HG02571 (cell line): ENCODE measurements at regions not wholly inside any gene's neighbourhood (a gene's known extent, or its start where the extent isn't known, plus 50 kb on each side); places are given as distances from the start of the nearest gene placed in this dataset.

ENCODE experiments used
- ATAC-seq: cut with Tn5 transposase; IDR thresholded peaks from one replicate; pipeline ENCODE4 v1.9.1; 2021; ENCODE audit warnings: mild to moderate bottlenecking, moderate library complexity; ENCODE audit not compliant: unreplicated experiment

DNA sequence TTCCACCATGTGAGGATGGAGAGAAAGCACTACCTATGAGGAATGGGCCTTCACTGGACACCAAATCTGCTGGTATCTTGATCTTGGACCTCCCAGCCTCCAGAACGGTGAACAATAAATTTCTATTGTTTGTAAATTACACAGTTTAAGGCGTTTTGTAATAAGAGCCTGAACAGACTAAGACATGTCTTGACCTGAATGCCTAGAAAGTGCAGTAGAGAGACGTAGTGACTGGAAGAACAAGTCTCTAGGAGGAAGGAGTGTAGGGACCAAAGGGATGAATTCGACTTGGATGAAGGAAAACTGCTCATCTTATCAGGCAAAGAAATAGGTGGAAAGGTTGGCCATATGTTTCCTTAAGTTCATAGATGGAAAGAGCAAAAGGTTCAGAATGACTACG lies 309.8 kb upstream of the RGMB start:
- no peak for ATAC-seq

DNA sequence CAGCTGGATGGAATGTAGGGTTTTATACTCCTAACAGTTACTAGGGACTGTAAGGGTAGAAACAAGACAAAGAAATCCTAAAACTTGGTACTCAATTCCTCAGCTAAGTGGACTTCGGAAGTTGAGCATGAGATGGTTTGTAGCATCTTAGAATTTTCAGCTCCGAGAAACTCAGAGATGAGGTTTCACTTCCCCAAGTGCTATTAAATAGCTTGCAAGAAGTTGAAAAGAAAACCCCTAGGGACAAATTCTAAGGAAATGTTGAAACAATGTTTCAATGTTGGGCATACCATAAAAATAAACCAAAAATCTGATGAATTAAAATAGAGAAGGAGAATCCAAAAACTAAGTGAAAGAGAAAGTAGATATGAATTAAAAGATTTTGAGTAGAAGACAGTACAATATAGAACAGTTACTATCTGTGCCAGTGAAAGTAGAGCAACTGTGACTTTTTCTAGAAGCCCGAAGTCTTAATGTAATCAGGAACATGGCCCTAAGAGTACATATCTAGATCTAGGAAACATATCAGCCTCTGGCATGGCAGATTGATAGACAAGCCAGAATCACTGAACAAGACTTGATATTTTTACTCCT lies 308.6 kb upstream of the RGMB start:
- ATAC-seq, result no peak

DNA sequence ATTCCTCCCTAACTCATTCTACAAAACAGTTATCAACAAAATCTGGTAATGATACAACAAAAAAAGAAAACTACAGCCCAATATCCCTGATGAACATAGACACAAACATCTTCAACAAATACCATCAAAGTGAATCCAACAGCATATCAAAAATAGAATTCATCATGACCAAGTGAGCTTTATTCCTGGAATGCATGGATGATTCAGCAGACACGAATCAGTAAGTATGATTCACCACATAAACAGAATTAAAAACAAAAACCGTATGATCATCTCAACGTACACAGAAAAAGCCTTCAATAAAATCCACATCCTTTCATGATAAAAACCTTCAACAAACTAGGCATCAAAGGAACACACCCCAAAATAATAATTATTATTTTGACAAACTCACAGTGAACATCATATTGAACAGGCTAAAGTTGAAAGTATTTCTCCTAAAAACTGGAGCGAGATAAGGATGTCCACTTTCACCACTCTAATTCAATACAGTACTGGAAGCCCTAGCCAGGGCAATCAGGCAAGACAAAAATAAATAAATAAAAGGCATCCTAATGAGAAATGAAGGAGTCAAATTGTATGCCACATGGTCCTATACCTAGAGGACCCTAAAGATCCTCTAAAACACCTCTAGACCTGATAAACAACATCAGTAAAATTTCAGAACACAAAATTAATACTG lies 305.1 kb upstream of the RGMB start:
- no peak for ATAC-seq

DNA sequence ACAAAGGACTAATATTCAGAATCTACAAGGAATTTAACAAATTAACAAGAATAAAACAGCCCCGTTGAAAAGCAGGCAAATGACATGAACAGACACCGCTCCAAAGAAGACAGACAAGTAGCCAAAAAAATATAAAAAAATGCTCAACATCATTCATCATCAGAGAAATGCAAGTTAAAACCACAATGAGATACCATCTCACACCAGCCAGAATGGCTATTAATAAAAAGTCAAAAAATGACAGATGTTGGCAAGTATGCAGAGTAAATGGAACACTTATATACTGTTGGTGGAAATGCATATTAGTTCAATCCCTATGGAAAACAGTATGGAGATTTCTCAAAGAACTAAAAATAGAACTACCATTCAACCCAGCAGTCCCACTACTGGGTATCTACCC lies 302.7 kb upstream of the RGMB start:
- no peak for ATAC-seq

DNA sequence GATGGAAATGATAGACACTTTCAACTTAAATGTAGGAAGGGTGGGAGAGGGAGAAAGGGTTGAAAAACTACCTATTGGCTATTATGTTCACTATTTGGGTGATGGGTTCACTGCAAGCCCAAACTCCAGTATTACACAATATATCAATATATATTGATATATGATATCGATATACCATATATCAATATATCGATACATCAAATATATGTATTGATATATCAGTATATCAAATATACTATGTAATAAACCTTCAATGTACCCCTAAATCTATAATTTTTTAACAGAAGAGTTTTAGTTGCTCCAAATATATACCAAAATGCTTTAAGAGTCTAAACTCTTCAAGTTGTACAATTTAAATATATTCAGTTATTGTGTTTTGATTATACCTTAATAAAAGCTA lies 302.0 kb upstream of the RGMB start:
- ATAC-seq, result no peak

DNA sequence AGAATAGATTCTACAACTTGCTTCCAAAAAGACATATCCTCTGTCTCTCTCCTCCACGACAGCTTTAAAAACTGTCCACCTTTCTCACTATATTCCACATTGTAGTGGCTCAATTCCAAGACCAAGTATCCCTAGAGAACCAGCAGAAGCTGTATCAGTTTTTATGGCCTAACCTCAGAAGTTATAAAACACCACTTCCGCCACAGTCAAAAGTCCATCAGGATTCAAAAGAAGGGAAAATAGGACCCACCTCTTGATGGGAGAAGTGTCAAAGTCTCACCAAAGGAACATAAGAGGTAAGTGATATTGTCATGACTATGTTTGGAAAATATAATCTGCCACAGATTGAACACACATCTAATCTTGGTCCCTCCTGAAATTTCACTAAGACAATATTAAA lies 299.2 kb upstream of the RGMB start:
- no peak for ATAC-seq

DNA sequence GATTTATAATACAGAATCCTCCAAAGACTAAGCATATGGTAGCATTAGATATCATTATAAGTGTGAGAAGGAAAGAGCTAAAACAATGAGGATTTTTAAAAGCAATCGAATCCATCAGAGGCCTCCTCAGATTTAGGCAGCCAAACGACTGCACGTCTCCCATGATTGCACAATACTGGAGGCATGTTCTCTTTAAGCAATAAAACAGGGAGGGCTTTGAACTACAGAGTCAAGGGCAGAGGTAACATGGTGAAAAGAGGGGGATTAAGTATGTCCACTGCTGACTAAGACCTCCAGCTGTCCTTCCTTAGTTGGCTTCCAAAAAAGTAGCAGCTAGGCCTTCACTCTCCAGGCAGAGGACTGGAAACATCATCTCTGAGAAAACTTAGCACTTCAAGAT lies 298.7 kb upstream of the RGMB start:
- no peak for ATAC-seq

DNA sequence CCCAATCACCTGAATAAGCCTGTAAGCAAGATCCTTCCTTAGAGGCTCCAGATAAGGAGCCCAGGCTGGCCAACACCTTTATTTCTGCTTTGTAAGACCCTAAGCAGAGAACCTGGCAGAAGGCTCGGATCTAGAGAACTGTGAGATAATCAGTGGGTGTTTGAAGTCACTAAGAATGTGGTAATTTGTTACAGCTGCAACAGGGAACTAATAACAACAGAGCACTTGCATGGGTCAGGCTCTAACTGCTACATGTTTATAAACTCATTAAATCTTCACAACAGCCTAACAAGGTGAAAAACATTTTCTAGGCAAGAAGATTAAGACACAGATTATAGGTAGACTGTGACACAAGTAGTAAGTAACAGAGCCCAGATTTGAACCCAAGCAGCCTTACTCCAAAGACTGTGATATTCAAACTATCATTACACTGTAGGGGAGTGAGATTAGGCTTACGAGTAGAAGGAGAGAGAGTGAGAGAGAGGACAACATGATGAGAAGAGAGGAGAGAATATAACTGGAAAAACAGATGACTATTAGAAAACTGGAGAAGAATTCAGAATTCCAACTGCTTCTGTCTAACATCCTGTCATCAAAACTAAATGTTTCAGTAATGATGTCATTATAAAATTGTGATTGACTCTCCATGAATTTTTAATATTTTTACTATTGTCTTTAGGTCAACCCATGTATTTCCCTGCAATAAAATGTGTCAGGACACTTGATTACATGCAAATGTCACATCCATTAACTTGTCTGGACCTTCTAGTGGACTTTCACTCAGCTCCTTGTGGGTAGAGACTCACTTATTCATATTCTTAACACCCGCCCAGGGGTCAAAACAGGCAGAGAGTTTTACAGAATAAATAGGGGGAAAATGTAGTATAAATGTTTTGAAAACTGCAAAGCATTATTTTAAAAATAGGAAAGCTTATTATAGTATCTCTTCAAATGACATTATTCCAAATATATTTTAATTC lies 290.9 kb upstream of the RGMB start:
- no peak for ATAC-seq

DNA sequence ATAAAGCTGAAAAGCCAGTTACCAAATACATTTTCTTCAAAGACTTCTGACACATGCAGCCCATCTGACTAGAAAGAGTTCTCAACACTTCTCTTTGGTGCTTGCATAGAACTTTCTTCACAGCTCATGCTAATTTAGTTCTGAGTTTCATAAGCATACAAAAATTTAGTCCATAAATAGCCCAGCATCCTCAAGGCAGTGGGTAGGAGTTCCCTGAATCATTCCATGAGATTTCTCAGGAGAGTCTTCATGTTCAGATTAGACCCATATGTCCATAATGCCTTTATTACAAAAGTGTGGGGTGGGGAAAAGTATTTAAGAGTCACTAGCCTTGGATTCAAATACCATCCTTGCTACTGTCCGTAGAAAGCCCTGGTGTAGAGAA lies 290.2 kb upstream of the RGMB start:
- no peak for ATAC-seq

DNA sequence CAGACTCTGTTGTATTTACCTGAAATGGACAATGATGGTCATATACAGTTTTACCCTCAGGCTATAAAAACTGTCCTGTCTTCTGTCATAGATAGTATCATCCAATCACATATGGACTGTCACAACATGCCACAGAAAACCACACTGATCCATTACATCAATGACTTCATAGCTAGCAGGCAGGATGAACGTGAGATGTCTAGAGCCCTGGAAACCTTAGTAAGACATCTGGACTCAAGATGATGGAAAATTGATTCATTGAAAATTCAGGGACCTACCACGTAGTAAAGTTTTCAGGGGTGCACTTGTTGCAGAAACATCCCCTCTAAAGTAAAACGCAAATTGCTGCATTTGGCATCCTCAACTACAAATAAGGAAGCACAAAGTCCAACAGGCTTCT lies 284.4 kb upstream of the RGMB start:
- no peak for ATAC-seq

DNA sequence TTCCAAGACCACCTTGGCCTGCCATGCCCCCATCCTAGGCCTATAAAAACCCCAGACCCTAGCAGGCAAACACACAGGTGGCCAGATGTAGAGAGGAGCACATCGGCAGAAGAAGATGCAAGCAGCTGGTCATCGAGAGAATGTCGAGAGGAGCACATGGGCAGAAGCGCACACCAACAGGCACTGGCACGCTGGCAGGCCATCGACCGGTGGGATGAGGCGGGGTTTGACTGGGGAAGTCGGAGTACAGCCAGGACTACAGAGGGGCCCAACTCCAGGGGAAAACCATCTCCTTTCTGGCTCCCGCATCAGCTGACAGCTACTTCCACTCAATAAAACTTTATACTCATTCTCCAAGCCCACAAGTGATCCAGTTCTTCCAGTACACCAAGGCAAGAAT lies 283.1 kb upstream of the RGMB start:
- no peak for ATAC-seq

DNA sequence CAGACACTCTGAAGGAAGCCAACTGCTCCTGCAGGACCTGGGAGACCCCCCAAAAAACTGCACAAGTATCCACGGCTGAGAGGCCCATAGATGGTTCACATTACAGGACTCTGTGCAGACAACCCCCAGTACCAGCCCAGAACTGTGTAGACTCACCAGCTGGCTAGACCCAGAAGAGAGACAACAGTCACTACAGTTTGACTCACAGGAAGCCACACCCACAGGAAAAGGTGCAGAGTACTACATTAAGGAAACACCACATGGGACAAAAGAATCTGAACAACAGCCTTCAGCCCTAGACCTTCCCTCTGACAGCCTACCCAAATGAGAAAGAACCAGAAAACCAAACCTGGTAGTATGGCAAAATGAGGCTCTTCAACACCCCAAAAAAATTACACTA lies 281.2 kb upstream of the RGMB start:
- no peak for ATAC-seq

DNA sequence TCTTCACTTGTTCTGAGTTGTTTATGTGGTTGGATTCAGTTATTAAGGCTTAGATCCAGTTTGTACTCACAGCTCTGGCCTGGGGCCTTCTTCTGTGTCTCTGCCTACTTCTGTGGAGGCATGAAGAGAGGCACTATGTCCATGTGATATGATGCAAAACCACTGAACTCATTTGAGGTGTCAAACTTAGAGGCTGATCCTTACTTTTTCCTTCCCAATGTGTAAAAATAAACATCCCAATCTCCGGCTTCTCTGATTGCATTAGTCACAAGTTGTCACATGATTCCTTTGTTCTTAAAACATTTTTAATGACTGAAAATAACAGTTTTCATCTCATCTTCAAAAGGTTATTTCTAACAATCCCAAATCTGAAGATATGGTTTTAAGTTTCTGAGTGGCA lies 276.0 kb upstream of the RGMB start:
- no peak for ATAC-seq

DNA sequence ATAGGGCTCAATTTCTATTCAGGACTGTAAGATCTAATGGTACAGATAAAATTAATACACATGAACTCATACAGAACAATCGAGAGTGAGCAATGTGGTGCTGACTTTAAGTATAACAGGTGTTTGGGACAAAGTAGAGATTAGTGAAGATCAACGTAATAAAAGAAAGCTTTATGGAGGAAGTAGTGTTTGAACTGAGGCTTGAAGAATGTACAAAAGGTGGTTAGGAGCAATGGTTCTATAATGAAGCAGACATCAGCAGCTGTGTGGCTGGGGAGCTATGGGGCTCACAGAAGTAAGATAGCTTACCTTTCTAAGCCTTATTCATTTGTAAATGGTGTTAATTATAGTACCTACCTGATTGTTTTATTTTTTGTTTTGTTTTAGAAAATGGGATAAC lies 275.4 kb upstream of the RGMB start:
- ATAC-seq, result no peak

DNA sequence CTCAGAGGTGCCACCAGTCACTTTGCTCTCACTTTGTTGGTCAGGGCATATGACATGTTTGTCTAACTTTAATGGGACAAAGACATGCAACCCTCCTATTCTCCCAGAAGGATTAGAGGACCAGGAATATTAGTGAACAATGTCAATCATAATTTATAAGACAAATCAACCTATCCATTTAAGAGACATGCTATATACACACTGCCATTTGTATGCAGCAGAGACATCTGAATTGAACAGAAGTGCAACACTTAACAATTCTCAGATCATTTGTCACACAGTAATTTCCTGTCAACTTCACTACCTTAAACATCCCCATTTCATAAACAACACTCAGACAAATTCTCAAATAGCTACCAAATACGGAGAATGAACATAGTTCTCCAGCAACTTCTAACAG lies 273.6 kb upstream of the RGMB start:
- no peak for ATAC-seq

DNA sequence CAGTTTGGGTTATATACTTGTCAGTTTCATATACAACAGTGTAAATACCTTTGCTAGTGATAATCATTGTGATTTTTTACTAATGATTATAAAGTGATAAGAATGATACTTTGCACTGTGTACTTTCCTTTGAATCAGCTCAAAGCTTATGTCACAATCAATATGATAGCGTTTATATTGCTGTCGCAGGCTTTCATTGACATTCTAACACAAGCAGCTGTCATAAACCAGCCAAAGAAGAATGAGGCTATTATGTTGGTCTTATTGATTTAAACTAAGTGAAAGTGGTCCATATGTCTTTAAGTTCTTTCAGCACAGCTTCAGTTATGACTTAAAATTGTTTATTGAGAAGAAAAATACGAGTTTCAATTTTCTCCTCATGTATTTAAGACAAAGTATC lies 272.7 kb upstream of the RGMB start:
- no peak for ATAC-seq

DNA sequence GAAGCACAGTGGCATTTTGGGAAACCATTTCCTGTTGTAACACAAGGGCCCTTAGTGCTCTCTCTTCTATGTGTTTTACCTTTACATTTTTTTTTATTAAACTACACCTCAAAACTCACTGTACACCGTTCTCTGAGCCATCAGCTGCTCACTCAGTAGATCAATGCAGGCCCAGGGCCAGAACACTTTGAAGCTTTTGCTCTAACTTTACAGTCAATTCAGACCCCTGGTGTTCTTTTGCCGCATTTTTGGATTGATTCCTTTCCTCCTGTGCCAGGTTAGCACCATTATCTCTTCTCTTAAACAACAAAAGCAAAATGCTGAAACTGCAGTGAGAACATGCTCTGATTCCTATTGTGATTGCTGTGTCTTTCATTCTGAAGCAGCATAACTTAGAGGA lies 269.8 kb upstream of the RGMB start:
- ATAC-seq, result no peak

DNA sequence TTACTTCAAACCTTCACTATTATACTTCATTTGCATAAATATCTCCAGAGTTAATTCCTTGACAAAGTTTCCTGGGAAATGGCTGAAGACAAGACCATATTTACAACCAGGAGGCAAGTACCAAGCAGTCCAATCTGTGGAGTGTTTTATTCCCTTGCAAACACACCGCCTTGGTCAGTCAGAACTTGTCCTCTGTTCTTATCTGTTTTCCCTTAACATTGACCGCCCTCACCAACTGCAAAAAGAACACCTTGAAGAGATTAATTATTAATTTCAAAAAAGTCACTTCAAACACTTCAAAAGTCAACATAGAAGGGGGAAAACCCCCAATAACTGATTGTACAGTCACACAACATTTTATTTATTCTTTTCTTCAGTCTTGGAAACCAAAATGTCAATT lies 269.0 kb upstream of the RGMB start:
- ATAC-seq, result no peak

DNA sequence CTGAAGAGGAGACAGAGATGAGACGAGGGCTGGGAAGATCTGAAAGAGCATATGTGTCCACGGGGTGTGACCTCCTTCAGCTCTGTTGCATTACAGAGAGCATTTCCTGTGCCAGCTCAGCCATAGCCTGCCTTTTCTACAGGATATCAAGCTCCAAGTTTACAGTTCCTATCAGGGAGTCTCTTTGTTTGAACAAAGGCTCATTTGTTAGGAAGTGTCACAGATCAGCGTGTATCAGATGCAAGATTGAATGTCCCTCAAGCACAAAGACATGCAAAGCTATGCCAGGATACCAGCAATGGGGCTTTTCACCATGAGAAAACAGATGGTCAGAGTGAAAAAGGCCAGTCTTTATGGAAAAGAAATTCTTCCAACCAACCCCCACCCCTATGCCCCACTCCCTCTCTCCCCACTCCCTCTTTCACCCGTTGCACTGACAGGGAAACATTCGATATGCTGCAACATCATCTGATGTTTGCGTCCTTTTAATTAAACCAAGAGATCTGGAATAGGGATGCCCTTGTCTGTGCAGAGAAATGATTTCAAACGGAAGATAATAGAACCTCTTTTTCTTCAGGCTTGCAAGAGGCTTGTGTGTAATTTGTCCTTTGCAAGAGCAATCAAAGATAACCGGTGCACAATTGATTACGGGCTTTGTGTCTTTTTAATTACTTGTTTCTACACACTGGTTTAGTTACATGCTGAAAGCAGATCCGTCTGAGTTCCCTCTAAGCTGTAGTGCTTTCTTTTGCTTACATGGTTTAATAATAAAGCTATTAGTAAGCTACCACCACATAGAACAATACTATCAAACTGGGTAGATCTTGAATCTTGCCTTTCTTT lies 263.1 kb upstream of the RGMB start:
- no peak for ATAC-seq

DNA sequence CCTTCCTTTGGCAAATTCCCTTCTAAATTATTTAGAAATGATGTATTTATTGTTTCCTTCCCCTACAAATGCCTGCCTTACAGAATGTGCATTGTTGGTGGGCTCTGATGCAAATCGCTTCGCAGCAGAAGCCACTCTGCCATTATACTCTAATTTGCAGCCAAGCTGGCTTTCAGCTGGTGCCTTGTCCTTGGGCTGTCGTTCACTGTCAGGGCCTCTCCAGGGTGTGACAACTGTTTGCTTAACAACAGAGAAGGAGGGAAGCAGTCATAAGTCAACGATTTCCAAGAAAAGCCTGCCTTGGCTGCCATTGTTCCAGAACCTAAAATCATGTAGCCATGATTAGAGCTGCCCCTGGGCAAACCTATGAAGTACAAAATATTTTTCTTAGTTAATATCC lies 260.1 kb upstream of the RGMB start:
- ATAC-seq, result no peak

DNA sequence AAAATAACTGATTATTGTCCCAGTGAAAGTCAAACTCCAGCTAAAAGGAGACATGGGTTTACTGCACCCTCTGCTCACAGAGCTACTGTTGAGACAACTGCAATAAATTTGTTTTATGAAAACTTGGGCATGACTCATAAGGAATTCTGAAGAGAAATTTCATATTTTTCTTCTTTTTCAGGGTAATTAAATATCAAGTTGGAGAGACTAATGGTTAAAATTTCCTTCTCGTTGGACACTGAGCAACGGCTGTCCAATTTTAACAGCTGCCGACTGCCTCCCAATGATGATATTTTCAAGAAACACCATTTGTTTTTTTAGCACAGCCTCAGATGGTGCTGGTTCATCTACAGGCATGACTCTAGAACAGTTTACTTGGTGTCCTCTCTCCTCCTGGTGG lies 259.2 kb upstream of the RGMB start:
- no peak for ATAC-seq
